AG04450 (cell line): ENCODE measurements at regions not wholly inside any gene's neighbourhood (a gene's known extent, or its start where the extent isn't known, plus 50 kb on each side); places are given as distances from the start of the nearest gene placed in this dataset.

Experiments used
- CTCF ChIA-PET: fragments of 300-600, 350-600 bp; formaldehyde crosslinking; extraction: SDS; loops from one replicate; lab custom pipeline; 2022; ENCODE audit warnings: antibody characterized with exemption, inconsistent platforms; lab: Charles Lee
- POLR2A ChIA-PET: fragments of 350-600 bp; formaldehyde crosslinking; extraction: SDS; loops from one replicate; lab custom pipeline; 2021; ENCODE audit warnings: antibody characterized with exemption, inconsistent platforms; lab: Yijun Ruan, JAX
- DNase-seq: peaks from one replicate; pipeline ENCODE4 v3.0.0-alpha.2; 2011; ENCODE audit warnings: low read depth, low spot score
- H3K27ac ChIP-seq: one replicate; pipeline ENCODE4 v1.5.1; 2012; ENCODE audit warnings: low read depth, low read length, control low read depth
- H3K27me3 ChIP-seq: one replicate; pipeline ENCODE4 v1.6.0; 2012; ENCODE audit warnings: low read length; ENCODE audit not compliant: control insufficient read depth, insufficient read depth
- H3K4me3 ChIP-seq: 2 replicates; pipeline ENCODE4 v1.5.1; 2011; ENCODE audit warnings: mild to moderate bottlenecking, low read depth, low read length, control low read depth
- H3K9me3 ChIP-seq: 2 replicates; pipeline ENCODE4 v1.5.1; 2012; ENCODE audit warnings: low read length; ENCODE audit not compliant: control insufficient read depth, insufficient read depth
- TF ChIP-seq, protein P1 (sequence below): IDR thresholded peaks from 2 replicates; pipeline ENCODE4 v1.5.1; 2011; ENCODE audit warnings: low read depth, low read length, control low read depth, inconsistent platforms

DNA sequence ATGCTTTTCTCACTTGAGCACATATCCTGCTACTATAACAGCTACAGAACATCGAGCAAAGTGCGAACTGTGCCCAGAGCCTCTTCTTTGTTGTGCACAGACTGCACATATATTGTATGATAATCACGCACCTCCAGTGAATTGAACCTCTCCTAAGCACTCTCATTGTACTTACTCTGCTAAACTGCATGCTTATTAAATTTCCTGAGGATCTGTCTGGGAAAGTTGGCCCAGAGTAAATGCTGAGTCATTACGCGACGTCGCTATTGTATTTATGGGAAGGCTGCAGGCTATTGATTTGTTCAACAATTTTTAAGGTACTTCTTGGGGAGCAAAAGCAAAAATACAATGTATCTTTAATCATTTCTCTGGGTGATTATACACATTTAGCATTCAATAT is 399.6 kb upstream of the DSEL start:
- TF ChIP-seq, protein P1, sequence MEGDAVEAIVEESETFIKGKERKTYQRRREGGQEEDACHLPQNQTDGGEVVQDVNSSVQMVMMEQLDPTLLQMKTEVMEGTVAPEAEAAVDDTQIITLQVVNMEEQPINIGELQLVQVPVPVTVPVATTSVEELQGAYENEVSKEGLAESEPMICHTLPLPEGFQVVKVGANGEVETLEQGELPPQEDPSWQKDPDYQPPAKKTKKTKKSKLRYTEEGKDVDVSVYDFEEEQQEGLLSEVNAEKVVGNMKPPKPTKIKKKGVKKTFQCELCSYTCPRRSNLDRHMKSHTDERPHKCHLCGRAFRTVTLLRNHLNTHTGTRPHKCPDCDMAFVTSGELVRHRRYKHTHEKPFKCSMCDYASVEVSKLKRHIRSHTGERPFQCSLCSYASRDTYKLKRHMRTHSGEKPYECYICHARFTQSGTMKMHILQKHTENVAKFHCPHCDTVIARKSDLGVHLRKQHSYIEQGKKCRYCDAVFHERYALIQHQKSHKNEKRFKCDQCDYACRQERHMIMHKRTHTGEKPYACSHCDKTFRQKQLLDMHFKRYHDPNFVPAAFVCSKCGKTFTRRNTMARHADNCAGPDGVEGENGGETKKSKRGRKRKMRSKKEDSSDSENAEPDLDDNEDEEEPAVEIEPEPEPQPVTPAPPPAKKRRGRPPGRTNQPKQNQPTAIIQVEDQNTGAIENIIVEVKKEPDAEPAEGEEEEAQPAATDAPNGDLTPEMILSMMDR: no peak
- no peak for DNase-seq
- Histone ChIP-seq H3K27me3 (no peaks in the 10 kb centered on the region), H3K9me3 (no peaks in the 10 kb centered on the region), H3K4me3 (no peak overlapping the region), H3K27ac (no peak overlapping the region)
- CTCF ChIA-PET: no interaction called here
- POLR2A ChIA-PET: no interaction called here

DNA sequence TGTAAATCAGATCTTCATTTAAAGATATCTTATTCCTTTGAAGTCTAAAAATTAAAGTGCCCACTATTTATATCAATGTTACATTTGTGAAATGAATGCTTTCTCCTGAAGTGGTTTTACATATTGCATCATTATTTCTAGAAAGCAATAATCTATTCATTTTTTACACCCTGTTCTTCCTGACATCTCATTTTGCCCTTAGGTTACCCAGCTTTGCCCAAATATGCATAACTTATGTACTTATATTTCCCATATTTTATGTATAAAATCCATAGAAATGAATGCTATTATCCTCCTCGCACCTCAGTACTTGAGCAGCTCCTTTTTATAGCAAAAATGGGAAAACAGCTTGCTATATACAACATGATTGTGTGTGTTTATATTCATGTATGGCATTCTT is 396.5 kb upstream of the DSEL start:
- TF ChIP-seq, protein P1: no peak
- H3K27ac ChIP-seq: no peak overlapping the region
- no peaks in the 10 kb centered on the region for H3K27me3 ChIP-seq
- ChIA-PET CTCF (no interaction called here), POLR2A (no interaction called here)
- H3K4me3 ChIP-seq: no peak overlapping the region
- DNase-seq: no peak
- H3K9me3 ChIP-seq: no peaks in the 10 kb centered on the region

- DNase-seq: no peak
- POLR2A ChIA-PET: no interaction called here
- TF ChIP-seq, protein P1: no peak
- CTCF ChIA-PET: no interaction called here
- H3K27me3 ChIP-seq: no peaks in the 10 kb centered on the region
- H3K4me3 ChIP-seq: no peak overlapping the region
- H3K9me3 ChIP-seq: peaks cover under 1% of the 10 kb centered on the region; the same call in 1 of the 2 replicates
- H3K27ac ChIP-seq: no peak overlapping the region
These were observed 385.1 kb upstream of the DSEL start for GRCh38 chr18:67901573-67901972.

DNA sequence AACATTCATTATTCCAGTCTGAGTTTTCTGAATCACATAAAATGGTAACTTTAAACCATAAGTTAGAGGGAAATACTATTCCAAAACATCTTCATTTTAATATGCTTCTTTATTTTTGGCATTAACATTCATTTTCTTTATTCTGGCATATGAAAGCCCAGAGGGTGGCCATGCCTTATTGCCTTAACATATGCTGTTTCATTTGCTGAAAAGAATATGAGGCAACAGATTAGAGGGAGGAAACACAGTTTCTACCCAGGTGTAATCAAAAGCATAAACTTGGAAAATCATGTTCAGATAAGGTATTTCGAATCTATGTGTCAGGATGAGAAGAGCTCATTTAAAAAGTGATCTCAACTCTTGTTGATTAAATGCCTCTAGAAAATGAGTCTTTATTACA is 379.9 kb upstream of the DSEL start:
- H3K9me3 ChIP-seq: no peaks in the 10 kb centered on the region
- no peak for DNase-seq
- TF ChIP-seq, protein P1: no peak
- POLR2A ChIA-PET: no interaction called here
- no peaks in the 10 kb centered on the region for H3K27me3 ChIP-seq
- no peak overlapping the region for H3K27ac ChIP-seq
- CTCF ChIA-PET: no interaction called here
- no peak overlapping the region for H3K4me3 ChIP-seq

GRCh38 chr18:67893916-67894315 is 377.4 kb upstream of the DSEL start:
- H3K9me3 ChIP-seq: no peaks in the 10 kb centered on the region
- H3K4me3 ChIP-seq: no peak overlapping the region
- DNase-seq: no peak
- H3K27ac ChIP-seq: no peak overlapping the region
- ChIA-PET POLR2A (no interaction called here), CTCF (no interaction called here)
- H3K27me3 ChIP-seq: no peaks in the 10 kb centered on the region
- TF ChIP-seq, protein P1: no peak
